Stimulated activated CD8-positive, alpha-beta memory T cell treated with anti-CD3 and anti-CD28 coated beads, Interleukin-4, amount 100 ng/mL, for 24 hours (primary cell): ENCODE measurements at regions not wholly inside any gene's neighbourhood (a gene's known extent, or its start where the extent isn't known, plus 50 kb on each side); places are given as distances from the start of the nearest gene placed in this dataset.
"Not testable (repeated sequence)": the region's sequence is repeated elsewhere in the genome, so short reads cannot be mapped to it uniquely, and the experiment has no call there.

Source experiments
- DNase-seq: peaks from one replicate; pipeline ENCODE4 v3.0.0-alpha.2; 2020; ENCODE audit warnings: low read depth

DNA sequence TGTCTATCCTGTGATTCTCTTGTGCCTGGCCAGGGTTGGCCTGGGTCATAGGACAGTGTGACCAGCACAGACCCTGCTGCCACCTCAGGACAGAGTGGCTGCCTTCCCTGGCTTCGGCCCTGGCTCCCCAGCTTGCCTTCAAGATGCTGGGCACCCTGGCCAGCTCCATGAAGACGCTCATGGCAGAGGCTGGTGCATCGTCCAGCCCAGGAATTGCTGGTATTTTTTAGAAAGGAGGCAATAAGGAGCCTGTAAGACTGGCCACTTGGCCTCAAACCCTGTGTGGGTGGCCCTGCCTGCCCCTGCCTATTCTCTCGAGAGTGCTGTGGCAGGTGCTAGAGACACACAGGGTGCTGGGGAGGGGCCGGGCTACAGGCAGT is 70.4 kb upstream of the ACTRT2 start:
- DNase-seq: no peak

DNA sequence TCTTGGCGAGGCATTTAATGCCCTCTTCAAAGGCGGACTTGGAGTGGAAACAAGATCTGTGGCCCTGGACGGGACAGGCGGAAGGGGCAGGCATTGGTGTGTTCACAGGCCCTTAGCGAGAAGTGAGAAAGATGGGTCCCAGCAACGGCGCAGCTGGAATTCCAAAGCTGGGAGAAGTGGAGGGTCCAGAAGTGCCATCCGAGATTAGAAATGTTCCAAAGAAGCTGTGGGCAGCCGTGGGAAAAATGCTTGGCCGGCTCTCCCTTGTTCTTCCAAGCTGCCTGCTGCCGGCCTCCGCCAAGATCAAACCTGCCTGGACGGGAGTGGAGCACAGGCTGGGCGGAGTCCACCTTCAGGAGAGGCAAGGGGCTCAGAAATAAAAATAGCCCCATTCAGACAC is 69.4 kb upstream of the ACTRT2 start:
- no peak for DNase-seq

DNA sequence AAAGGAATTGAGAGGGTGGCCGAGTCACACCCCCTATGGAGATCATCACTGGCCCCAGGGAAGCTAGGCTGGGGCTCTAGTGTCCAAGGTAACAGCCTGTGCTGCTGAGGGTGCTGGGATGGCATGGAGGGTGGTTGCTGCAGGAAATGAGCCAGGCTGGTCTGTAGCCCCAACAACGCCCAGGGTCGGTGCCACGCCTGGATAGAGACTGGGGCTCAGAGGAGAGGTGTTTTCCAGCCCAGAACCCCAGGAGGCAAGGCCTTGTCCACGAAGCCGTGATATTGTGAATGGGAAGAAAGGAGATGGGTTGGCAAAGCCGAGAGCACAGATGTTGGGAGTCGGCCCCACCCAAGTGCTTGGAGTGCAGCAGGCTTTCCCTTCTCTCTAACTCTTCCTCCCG is 68.9 kb upstream of the ACTRT2 start:
- no peak for DNase-seq

DNA sequence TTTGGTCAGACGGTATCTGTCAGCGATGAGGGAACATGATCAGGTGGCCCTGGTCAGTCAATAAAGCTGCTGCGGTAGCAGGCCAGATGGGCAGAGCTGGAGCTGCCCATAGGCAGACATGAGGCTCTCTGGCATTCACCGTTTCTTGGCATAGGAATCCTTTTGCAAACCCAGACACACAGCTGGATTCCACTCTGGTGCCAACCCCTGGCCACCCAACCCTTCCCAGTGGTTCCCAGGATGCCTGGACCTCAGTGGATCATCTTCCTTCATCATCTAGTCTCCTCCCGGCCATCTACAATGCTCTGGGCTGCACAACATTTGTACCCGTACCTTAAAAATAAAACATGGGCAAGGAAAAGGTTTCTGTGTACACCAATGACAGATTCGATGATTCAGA is 68.3 kb upstream of the ACTRT2 start:
- no peak for DNase-seq

GRCh38 chr1:2953688-2954285 is 67.5 kb upstream of the ACTRT2 start:
- no peak for DNase-seq

DNA sequence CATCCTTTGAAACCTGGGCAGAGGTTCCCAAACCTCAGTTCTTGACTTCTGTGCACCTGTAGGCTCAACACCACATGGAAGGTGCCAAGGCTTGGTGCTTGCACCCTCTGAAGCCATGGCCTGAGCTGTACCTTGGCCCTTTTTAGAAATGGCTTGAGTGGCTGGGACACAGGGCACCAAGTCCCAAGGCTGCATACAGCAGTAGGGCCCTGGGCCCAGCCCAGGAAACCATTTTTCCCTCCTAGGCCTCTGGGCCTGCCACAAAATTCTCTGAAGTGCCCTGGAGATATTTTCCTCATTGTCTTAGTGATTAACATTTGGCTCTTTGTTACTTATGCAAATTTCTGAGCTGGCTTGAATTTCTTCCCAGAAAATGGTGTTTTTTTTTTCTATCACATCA is 65.6 kb upstream of the ACTRT2 start:
- DNase-seq: no peak

GRCh38 chr1:2956576-2956975 is 64.7 kb upstream of the ACTRT2 start:
- DNase-seq: no peak

- no peak for DNase-seq
These were observed 63.9 kb upstream of the ACTRT2 start for GRCh38 chr1:2957329-2957728.

DNA sequence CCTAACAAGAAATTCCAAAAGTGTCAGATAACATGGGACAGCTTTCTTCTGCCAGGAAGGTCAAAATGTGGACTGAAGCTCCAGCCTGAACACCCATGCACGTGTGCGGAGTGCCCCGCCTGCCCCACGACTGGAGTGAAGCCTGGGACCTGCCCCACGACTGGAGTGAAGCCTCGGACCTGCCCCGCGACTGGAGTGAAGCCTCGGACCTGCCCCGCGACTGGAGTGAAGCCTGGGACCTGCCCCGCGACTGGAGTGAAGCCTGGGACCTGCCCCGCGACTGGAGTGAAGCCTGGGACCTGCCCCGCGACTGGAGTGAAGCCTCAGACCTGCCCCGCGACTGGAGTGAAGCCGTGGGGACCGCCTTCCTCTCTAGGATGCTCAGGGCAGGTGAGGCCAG is 61.4 kb upstream of the ACTRT2 start:
- DNase-seq: not testable (repeated sequence)

GRCh38 chr1:2961081-2961480 is 60.2 kb upstream of the ACTRT2 start:
- no peak for DNase-seq

DNA sequence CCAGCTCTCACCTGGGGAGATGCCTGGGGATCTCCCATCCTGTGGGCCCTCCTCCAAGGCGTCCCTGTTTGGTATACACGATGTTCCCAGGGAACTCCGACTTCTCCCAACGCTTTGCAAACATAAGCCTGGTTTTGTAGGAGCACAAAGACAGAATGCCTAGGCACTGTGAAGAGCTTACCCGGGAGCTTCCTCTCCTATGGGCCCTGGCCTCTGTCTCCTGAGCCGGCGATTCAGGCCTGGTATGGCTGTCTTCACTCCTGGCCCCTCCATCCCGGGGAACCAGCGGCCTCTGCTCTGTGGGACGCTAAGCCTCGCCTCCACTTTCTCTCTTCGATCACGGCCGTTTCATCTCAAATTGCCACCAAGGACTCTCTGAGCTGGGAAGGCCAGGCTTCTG is 59.6 kb upstream of the ACTRT2 start:
- no peak for DNase-seq

GRCh38 chr1:2962061-2962460 is 59.2 kb upstream of the ACTRT2 start:
- no peak for DNase-seq

DNA sequence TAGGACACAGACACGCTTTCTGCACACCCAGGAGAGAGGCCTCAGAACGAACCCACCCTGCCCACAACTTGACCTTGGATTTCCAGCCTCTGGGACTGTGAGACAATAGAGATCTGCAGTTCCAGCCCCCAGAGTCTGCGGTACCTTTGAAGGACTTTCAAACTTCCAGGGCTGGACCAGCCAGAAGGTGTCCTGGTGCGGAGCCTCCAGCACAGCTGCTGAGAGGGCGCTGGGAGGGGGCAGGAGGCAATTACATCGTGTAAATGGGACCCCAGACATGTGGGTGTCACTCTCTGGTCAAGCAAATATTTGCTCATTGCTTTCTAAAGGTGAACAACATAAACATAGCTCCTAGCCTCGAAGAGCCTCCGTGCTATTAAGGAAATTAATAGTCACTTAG is 58.7 kb upstream of the ACTRT2 start:
- DNase-seq: no peak

DNA sequence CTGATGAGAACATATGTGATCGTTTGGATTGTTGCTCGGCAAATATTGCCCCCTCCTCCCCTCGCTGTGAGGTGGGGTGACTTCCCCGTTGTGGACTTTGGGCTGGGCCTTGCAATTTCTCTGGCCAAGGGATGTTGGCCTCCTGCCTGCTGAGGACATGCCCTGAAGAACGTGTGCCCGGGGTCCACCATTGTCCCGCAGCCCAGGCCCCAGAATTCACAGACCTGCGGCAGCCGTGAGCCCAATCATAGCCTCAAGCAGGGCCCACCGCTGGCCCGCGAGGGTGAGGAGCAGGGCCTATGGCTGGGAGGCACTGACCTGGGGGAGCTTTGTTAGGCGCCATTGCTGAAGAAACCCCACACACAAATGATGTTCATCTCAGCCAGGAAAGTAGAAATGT is 58.3 kb upstream of the ACTRT2 start:
- no peak for DNase-seq

DNA sequence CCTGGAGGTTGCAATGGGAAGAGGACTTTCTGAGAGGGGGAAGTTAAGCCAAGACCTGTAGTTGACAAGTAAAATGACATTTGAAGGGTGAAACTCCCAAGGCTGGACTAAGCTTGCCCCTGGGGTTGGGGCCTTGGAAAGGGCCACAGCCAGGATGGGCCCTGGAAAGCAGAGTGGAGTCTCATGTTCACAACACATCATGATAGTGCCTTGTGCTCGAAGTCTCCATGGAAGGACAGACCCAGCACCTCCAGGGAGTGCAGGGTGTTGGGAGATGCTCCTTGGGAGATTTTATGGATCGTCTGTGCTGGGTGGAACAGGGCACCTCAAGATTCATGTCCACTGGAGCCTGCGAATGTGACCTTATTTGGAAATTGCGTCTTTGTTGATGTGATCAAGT is 55.6 kb upstream of the ACTRT2 start:
- no peak for DNase-seq

DNA sequence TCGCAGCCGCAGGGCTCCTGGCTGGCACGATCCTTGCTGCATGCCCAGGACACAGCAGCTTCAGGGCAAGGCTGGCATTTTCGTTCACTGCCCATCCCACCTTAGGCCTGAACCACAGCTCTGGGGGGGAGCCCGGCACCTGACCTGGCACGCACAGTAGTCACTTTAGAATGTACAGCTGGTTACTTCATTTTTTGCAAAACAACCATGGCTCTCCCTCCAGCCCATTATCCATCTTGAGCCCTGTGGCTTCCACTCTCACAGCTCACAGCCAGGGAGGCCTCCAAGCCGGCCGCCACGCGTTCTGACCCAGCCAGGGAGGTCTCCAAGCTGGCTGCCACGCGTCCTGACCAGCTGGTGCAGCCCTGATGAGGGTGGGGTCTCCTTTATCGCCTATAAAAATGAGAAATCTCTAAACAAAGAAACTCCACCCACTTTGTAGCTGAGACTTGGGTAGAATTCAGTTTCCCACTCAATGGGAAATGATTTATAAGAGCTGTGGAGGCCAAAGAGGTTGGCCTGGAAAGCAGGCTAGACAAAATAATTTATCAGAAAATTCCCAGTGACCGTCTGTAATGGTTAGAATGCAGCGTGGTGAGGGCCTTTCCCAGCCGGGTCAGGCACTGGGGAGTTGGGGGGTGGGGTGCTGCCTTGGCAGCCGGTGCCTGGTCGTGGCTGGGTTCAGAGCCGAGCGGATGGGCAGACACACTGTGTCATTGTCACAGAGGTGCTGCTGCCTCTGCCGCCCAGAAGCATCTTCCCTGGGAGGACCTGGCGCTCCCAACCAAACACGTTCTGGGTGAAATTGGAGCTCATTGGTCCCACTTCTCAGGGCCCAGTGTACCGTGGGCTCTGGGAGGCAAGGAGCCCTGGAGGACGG is 54.6 kb upstream of the ACTRT2 start:
- no peak for DNase-seq

GRCh38 chr1:2967329-2967725 is 53.9 kb upstream of the ACTRT2 start:
- DNase-seq: no peak

- no peak for DNase-seq
These were observed 53.4 kb upstream of the ACTRT2 start for GRCh38 chr1:2967881-2968280.

- no peak for DNase-seq
These were observed 52.8 kb upstream of the ACTRT2 start for GRCh38 chr1:2968471-2968881.

GRCh38 chr1:2969011-2969844 is 52.0 kb upstream of the ACTRT2 start:
- DNase-seq: no peak

GRCh38 chr1:2969845-2970291 is 51.4 kb upstream of the ACTRT2 start:
- DNase-seq: no peak

- no peak for DNase-seq
These were observed 50.8 kb upstream of the ACTRT2 start for GRCh38 chr1:2970311-2971071.
